Suprapubic skin (tissue), 4 donors: ENCODE measurements at regions not wholly inside any gene's neighbourhood (a gene's known extent, or its start where the extent isn't known, plus 50 kb on each side); places are given as distances from the start of the nearest gene placed in this dataset.
"Not testable (repeated sequence)": the region's sequence is repeated elsewhere in the genome, so short reads cannot be mapped to it uniquely, and the experiment has no call there.

Source experiments
- CTCF ChIP-seq, 2 donors: fragments of 200-600 bp in 1 of 2; fragments of 450-650 bp in 1 of 2; sonication (generic) in 1 of 2; IDR thresholded peaks; one replicate each; pipeline ENCODE4 v1.5.1; 2016 to 2019; ENCODE audit warnings: antibody characterized with exemption in 2 of 2, mild to moderate bottlenecking in 1 of 2, moderate library complexity in 1 of 2
- EP300 ChIP-seq: sonication (generic); formaldehyde crosslinking; IDR thresholded peaks from one replicate; pipeline ENCODE4 v1.6.1; 2017; ENCODE audit warnings: antibody characterized with exemption
- POLR2A ChIP-seq, 2 donors: fragments of 450-650 bp; IDR thresholded peaks; one replicate each; pipeline ENCODE4 v1.6.1; 2017; ENCODE audit warnings: antibody characterized with exemption in 2 of 2, mild to moderate bottlenecking in 2 of 2, moderate library complexity in 2 of 2
- POLR2AphosphoS5 ChIP-seq, 3 donors: sonication (generic); formaldehyde crosslinking; IDR thresholded peaks; one replicate each; pipeline ENCODE4 v1.6.1; 2017; ENCODE audit warnings: antibody characterized with exemption in 3 of 3

GRCh38 chr3:197410170-197410569, 111.8 kb upstream of the DLG1 start:
- not testable (repeated sequence) for TF ChIP-seq POLR2A (IDR thresholded peaks at IDR 0.05); POLR2AphosphoS5 (IDR thresholded peaks at IDR 0.05); CTCF (IDR thresholded peaks at IDR 0.05); EP300
